ENCODE measurements at regions not wholly inside any gene's neighbourhood (a gene's known extent, or its start where the extent isn't known, plus 50 kb on each side); places are given as distances from the start of the nearest gene placed in this dataset.
"Not testable (repeated sequence)": the region's sequence is repeated elsewhere in the genome, so short reads cannot be mapped to it uniquely, and the experiment has no call there.

DNA sequence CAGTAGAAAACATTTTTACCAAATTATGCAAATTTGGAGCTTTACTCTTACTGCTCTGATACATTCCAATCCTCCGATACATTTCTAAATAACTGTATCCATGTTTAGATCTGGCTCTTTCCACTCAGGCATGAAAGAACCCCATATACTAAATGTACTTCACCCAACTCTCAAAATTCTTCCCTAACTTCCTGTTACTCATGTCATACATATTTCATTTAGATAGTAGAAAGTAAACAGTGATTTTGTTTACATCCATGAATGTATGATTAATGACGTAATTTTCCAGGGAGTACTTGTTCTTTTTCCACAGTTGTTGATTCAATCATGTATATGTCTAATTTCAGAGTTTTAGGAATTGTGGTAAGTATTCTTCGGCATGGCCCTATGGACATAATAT, 1426.5 kb upstream of the C9orf72 start:
- DNase-seq (ENCODE audit: low spot score in 2 of 2) = no peak
- no peak for FAIRE-seq

DNA sequence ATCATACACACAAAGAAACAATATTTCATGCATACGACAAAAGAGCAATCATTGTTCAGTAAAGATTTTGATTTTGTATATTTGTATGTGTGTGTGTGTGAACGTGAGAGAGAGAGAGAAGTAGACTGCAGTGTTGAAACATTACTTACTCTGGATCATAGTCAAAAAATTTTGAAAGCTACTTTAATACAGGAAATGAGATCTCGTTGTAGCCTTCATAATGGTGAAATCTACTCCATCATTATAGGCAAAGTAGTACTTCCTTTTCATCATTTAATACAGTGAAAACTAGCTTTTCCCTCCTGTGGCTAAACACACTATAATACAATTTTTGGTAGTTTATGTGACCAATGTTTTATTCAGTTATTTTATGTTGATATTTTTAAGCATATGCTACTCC, 1427.7 kb upstream of the C9orf72 start:
- FAIRE-seq = no peak

DNA sequence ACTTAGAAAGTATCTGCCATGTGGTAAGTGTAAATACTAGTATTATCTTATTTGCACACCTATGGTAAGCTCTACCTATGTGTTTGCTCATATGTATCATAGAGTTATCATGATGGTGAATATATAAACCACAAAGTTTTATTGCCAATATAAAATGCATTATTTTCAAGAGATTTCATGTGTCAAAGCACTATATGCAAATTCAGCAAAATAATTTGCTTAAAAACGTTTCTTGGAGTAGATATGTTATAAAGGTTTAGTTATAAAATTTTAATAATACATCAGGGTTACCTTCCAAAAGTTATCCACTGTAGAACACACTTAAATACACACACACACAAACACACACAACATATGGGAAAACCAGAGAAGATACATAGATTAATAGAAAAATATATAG, 1431.7 kb upstream of the C9orf72 start:
- DNase-seq (ENCODE audit: low spot score in 2 of 2) (no peak), FAIRE-seq (no peak)

More for the DNA sequence above, 1427.7 kb upstream of the C9orf72 start:
- DNase-seq (ENCODE audit: low spot score in 2 of 2) = no peak

DNA sequence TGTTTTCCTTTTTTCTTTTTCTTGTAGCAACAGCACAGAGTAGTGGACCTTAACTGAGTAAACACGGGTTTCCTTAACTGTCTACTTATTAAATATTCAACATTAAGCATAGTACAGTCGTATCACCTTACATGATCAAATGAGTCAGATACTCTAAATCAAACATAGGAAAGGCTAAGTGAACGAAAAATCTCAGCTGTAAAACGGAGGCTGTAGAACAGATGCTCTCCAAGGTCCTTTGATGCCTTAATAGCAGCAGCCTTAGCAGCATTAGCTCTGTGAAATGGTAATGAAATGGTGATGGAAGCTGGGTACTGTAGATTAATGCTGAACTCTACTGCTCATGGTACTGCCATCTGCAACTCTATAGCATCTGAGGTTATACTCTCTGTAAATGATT, 1433.3 kb upstream of the C9orf72 start:
- no peak for DNase-seq (ENCODE audit: low spot score in 2 of 2)
- FAIRE-seq = no peak

DNA sequence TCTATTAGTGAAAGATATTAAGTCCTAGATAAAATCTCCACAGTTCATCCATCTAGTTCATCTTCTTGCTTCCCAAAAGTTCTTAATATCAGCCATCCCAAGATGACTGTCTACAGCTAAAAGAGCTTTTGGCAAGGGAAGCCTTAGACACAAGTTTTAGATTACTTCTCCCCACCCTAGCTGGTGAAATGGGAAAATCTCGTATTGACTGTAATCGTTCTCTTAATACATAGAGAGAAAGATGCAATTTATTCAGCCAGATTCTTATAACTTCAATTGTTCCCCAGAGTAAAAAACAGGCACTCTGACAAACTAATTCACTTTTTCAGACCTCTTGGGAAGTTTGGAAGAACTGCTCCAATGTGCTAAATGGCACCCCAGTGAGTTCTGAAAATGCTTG, 1439.6 kb upstream of the C9orf72 start:
- DNase-seq (ENCODE audit: low spot score in 2 of 2) = no peak
- no peak for FAIRE-seq

DNA sequence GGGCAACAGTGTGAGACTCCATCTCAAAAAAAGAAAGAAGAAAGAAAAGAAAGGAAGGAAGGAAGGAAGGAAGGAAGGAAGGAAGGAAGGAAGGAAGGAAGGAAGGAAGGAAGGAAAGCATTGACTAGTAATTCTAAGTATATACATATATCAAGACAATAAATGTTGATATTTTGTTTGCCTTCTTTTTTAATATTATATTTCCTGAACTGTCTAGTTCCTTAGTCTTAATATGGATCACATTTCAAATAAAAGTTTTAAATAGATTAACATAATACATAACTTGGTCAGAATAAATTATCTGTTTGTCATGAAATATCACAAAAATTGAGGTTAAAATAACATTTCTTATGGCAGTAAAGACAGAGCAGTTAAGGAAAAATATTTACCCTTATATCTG, 1448.4 kb upstream of the C9orf72 start:
- FAIRE-seq (no peak), DNase-seq (ENCODE audit: low spot score in 2 of 2) (no peak)

DNA sequence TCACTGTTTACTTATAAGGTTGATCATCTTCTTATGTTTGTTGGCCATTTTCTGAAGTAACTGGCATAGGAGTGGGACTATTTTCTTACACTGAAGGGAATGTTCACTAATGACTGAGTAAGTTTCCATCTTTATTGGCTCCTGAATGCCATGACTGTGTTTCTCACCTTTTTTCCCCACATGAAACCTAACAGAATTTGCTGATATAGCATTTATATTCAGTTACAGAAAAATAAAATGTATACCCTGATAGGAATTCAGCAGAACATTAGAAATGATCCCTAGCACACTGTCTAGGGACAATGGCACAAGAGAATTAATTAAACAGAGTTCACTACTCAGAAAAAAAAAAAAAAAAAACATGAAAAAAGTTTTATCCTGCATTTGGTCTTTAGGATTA, 1465.1 kb upstream of the C9orf72 start:
- FAIRE-seq = no peak

DNA sequence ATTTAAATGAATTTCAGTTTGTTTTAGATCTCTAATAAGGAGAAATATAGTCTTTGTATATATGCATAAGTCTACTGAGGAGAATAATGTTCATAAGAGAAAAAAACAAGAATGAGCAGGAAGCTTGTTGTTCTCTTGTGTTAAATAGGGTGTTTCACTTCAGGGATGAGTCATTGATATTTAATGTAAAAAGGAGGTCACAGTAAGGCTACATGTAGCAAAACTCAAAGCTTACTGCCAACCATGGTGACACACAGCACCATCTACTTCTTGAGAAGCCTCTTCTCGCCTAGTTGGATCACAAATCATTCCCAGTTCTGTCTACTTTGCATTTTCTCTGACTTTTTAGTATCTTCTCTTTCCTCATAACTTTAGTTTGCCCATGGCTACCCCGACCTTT, 1466.0 kb upstream of the C9orf72 start:
- DNase-seq (ENCODE audit: low spot score in 2 of 2) = no peak
- FAIRE-seq = no peak

More for the DNA sequence above, 1465.1 kb upstream of the C9orf72 start:
- DNase-seq (ENCODE audit: low spot score in 2 of 2) = no peak

DNA sequence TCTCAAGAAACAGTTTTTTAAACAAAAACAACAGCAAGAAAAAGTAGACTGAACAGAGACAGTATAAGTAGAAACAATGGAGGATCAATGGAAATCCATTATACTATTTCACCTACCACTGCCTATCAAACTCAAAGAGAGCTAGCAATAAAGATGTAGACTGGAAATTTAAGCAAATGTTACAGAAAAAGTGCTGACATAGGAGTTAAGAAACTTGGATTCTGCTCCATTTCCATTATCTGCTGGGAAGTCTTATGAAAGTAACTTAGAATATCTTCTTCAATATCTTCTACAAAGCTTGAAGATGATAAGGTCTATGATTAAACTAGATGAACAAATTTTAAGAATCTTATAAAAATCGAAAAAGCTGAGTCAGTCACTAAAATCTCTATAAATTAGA, 1469.8 kb upstream of the C9orf72 start:
- no peak for FAIRE-seq
- DNase-seq (ENCODE audit: low spot score in 2 of 2) = no peak

DNA sequence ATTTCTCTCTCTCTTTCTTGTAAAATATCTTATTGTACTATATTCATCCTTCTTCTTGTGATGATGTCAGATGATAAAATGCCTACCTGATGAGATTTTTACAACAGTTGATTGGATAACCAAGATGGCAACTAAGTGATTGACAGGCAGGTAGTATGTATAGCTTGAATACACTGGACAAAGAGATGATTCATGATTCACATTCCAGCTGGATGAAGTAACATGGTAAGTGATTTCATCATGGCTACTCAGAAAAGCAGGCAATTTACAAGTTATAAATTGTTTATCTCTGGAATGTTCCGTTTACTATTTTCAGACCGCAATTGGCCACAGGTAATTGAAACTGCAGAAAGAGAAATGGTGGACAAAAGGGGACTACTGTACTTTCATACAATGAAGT, 1471.7 kb upstream of the C9orf72 start:
- FAIRE-seq (no peak), DNase-seq (ENCODE audit: low spot score in 2 of 2) (no peak)

DNA sequence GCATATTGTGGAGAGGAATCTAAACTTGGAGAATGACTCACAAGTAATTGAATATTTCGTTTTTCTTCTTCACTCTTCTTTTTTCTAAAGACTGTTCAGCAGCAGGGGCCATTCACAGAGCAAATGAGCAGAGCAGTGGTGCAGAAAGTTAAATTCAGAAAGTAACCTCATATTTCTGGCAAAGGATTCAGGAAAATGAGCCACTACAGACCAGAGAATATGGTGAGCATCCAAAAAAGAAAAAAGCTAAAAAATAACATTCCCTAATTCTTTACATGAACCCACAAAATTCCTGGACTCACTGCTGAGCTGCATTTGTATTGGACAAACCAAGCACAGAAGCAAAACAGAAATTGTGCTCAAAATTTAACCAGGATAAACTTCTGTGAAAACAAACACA, 1486.8 kb upstream of the C9orf72 start:
- no peak for FAIRE-seq
- DNase-seq (ENCODE audit: low spot score in 2 of 2) = no peak

DNA sequence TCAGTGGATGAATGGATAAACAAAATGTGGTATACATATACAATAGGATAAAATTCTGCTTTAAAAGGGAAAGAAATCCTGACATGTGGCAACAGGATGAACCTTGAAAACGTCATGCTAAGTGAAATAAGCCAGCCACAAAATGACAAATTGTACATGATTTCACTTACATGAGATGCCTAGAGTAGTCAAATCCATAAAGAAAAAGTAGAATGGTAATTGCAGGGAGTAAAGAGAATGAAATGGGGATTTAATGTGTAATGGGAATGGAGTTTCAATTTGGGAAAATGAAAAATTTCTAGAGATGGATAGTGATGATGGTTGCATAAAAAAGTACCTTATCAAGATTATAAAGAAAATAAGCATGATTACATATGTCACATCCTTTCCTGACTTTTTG, 1489.2 kb upstream of the C9orf72 start:
- DNase-seq (ENCODE audit: low spot score in 2 of 2) (no peak), FAIRE-seq (no peak)

DNA sequence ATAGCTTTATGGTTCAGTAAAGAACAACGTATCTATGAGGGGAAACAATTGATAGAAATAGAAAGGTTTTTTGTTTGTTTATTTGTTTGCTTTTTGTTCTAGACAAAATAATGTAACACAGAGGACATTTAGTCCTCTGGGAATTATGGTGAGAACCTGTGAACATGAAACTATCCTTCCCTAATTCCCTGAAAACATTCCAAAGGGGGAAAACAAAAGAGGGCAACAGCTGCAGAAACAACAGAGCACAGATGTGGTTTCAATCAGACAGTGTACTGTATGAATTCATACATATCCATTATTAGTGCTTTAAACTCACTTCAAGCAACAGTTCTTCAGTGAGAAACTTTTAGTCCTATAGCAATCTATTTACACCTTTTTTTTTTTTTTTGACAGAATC, 1489.8 kb upstream of the C9orf72 start:
- FAIRE-seq (no peak), DNase-seq (ENCODE audit: low spot score in 2 of 2) (no peak)

DNA sequence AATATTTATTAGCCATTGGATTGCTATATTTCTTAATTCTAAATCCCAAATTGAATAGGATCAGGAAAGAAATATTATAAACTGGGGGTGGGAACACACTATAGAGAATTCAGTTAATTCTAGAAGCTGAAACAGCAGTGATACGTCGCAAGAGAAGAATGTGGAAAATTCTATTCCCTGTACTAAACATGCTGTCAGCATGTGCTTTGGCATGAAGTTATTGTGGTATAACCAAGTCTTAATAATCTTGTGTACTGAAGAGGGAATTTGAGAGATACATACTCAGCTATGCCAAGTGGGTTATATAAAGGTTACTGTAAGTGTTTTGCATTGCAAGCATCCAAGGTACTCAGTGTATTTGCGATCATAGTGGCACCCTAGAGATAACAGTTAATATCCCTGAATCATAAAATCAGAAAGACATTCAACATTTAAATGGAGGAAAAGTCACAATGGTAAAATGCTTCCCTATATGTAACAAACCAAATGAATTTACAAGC, 1492.9 kb upstream of the C9orf72 start:
- FAIRE-seq (no peak), DNase-seq (ENCODE audit: low spot score in 2 of 2) (no peak)

DNA sequence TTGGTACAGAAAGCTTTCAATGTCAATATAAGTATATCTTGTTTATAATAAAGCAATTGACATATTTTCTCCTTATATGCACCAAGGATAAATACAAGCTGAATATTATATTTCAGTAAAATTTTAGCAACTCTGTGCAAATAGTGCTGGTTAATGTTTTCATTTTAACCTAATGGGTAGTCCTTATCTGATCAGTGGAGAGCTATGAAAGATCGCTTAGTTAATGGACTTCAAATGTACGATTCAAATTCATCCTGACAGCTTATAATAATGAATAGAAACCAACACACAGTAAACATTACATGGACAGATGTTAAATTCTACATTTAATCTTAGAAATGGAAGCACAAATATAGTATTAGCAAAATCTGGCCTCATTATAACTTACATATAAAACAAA, 1495.2 kb upstream of the C9orf72 start:
- DNase-seq (ENCODE audit: low spot score in 2 of 2) (no peak), FAIRE-seq (no peak)

DNA sequence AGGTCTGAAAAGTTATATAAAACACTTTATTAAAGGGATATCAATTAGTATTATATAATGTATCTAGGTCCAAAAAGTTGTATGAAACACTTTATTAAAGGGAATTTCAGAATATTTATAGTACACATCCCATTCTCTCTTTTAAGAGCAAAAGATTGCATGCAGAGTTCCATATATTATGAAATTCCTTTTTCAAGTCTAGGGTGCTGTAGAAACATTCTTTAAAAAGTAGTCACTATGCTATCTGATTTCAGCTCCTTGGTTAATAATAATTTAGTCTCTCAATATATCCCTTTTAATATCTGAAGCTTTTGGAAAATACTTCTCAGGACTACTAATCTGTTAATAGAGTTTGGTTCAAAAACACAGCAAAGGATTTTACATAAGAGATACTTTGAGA, 1496.1 kb upstream of the C9orf72 start:
- DNase-seq (ENCODE audit: low spot score in 2 of 2) (no peak), FAIRE-seq (no peak)

DNA sequence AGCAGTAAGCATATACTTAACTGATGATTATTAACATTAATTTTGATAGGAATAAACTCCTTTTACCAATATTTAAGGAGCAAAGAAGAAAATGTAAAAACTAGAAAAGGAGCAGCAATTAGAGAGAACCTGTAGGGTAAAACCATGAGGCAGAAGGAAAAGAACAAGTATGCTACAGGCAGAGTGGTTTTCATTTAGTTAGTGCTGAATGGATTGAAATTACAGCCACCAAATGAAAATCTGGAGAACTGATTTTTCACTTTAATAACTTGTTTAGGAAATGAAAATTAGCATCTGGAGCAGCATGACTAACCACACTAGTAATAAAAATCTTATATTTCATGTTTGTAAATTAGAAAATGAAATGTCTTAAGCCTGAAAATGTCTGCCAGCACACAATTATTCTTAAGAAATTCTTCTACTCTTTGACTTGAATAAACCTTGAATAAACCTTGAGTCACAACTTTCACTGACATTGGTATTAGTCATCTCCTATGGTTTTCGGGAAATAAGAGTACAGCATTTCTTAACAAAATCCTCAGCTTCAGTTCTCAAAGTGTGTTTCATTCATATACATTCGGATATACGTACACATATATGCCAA, 1504.9 kb upstream of the C9orf72 start:
- DNase-seq (ENCODE audit: low spot score in 2 of 2) (no peak), FAIRE-seq (no peak)

DNA sequence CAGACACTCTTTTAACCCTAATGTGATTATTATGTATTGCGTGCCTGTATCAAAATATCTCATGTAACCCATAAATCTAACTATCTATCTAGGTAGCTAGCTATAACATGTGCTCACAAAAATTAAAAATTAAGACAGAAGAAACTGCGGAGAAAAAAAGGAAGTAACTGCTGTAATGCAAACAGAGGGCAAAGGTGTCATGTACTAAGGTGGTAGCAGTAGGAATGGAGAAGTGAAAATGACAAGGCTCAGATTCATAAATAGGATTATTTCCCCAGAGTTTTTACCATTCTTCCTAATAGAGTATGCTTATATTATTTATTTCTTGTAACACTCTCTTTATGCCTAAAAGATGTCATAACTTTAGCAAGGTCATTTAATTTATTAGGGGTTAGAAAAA, 1527.5 kb upstream of the C9orf72 start:
- FAIRE-seq = no peak
- no peak for DNase-seq (ENCODE audit: low spot score in 2 of 2)

DNA sequence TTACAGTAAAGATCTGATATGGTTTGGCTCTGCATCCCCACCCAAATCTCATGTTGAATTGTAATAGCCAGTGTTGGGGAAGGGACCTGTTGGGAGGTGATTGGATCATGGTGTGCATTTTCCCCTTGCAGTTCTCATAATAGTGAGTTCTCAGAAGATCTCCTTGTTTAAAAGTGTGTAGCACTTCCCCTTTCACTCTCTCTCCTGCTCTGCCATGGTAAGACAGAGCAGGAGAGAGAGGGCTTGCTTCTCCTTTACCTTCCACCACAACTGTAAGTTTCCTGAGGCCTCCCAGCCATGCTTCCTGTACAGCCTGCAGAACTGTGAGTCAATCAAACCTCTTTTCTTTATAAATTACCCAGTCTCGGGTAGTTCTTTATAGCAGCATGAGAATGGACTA, 1530.9 kb upstream of the C9orf72 start:
- not testable (repeated sequence) for FAIRE-seq

DNA sequence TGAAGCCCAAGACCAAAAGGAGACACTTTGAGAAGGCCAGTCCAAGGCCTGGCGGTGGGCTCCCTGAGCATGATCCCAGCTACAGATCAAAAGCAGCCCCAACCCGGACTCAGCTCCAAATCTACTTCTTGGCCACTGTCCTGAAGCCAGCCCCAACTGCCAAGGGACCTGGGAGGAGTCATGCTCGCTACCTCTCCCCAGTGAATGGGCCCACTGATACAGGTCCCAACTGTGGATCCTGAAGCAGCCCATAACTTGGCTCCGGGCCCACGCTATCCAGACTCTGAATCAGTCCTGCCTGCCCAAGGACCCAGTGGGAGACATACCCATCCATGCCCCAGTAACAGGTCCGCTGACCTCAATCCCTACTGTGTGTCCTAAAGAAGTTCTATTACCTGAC, 1545.3 kb upstream of the C9orf72 start:
- FAIRE-seq (no peak), DNase-seq (ENCODE audit: low spot score in 2 of 2) (no peak)

More for the DNA sequence above, 1530.9 kb upstream of the C9orf72 start:
- not testable (repeated sequence) for DNase-seq (ENCODE audit: low spot score in 2 of 2)

DNA sequence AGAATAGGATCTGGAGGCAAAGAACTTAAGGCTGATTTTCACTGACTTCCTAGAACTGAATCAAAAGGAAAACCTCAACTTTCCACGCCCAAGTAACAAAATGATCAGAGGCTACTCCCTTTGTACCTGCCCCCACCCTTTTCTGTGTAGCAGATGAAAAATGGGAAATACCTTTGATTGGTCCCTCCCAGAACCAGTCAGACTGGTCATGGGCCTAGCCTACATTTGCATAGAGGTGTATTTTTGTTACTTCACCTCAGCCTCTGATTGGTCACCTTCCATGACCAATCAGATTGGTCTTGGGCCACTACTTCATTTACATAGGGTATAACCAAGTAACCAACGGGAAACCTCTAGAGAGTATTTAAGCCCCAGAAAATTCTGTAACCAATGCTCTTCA, 1553.5 kb upstream of the C9orf72 start:
- no peak for FAIRE-seq

DNA sequence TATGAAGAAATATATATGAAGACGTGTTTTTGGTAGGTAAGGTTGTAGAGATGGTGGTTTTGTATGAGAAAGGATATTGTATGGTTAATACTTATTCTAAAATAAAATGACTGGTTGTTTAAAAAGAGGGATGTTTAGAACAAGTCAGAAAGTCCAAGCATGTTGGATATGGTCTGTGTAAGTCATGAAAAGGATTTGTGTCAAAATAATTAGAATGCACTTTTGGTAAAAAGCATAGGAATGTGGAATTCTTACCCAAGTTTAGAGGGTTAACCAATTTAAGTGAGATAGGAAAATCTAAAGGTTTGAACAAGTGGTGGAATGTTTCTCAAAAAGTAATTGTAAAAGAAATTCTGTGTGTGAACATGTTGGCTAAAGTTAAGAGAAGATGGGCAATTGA, 1556.5 kb upstream of the C9orf72 start:
- DNase-seq (ENCODE audit: low spot score in 2 of 2) (no peak), FAIRE-seq (no peak)

More for the DNA sequence above, 1553.5 kb upstream of the C9orf72 start:
- DNase-seq (ENCODE audit: low spot score in 2 of 2) = no peak

DNA sequence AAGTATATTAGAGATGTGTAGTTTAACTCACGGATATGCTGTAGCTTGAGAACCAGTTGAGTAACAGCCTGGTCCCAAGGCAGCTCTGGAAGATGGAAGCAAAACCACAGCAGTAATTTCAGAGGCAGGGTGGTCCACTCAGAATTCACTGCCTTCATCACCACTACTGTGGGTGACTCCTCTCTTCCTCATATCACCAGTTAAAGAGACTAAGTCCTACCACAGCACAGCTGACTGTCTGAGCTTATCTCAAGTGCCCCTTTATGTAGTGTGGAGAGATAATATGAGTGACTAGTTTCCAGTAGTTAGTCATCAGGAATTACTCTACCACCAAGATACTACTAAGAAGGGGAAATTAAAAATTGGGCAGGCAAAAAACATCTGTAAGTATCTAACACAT, 1571.2 kb upstream of the C9orf72 start:
- DNase-seq (ENCODE audit: low spot score in 2 of 2) (no peak), FAIRE-seq (no peak)

Data from frontal cortex (tissue), 3 donors.